Stimulated activated CD4-positive, alpha-beta T cell treated with anti-CD3 and anti-CD28 coated beads, Interleukin-15, amount 100 ng/mL, for 24 hours (primary cell): ENCODE measurements at regions not wholly inside any gene's neighbourhood (a gene's known extent, or its start where the extent isn't known, plus 50 kb on each side); places are given as distances from the start of the nearest gene placed in this dataset.

Experiments used
- DNase-seq: peaks from one replicate; pipeline ENCODE4 v3.0.0-alpha.2; 2020

GRCh38 chr6:165229216-165229615, 80.2 kb downstream of the C6orf118 start:
- no peak for DNase-seq

DNA sequence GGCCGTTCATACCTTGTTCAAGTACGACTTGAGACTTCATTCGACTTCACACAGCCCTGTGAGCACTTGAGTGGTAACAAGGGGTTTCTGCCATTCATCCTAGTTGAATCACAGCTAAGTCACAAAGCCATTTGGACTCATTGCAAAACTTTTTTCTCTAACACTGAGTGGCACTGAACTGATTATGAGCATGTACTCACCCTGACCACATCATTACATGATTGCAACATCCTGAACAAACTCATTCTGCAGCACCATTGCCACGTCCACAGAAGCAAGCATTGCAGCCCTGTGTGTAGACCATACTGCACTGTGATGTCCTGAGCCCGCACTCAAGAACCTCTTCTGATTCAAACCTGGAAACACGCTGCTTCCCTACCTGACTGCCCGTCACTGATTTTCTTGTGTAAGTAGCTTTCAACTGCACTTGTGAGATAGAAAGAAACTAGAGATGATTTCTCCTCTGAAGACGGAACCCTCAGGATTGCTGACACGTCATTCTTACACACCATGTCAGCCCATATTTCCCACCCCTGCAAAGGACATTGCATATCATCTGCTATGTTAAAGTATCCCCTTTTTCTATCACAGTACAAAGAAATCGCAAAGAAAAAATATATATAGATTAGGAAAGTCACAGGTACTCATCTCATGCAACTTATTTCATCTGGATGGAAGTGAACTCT, 81.6 kb downstream of the C6orf118 start:
- DNase-seq, result no peak

DNA sequence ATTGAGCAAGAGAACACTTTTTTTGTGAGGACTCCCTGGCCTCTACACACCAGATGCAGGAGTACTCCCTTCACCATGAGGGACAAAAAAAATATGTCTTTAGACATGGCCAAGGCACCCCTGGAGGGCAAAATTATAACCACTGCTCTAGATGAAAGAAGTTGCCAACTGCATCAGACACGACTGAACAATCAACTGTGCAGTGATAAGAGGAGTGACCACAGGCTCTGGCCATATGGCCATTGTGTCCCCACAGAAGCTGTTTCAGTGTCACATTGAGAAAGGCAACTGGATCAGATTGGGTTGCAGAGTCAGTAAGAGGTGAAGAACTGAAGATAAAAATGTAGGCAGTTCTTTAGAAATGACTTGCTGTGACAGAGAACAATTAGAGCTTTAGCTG, 85.7 kb downstream of the C6orf118 start:
- no peak for DNase-seq

DNA sequence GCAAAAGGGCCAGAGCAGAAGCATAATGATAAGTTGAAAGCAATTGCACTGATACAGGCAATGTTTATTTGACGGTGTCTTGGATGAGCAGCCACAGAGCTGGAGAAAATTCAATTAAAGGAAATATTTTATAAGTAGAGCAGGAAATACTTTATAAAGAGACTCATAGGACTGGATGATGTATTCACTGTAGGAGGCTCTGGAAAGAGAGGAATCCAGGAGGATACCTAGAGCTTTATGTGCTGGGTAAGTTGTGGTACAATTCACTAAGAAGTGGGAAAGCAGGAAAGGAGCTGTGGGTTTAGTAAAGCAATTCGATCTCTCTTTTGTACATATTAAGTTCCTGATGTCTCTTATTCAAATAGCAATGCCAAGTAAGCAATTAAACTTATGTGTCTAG, 86.3 kb downstream of the C6orf118 start:
- no peak for DNase-seq

GRCh38 chr6:165222315-165223025, 86.9 kb downstream of the C6orf118 start:
- DNase-seq, result no peak

DNA sequence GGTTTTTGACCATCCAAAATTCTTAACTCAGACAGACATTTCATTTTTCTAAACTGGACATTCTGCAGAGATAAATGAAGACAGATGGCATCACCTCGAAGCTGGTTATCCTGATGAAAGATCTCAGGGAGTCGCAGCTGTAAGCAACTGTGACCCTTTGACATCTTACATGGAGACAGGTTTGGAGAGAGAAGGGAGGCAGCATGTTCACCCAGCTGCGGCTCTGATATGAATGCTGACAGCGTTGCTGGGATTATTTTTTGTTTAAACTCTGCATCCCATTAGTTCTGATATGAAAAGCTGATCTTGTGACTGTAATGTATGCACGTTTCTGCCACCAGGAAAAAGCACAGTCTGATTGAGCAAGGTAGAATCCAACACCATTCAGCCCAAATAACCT, 89.4 kb downstream of the C6orf118 start:
- no peak for DNase-seq

- DNase-seq, result no peak
Measured at GRCh38 chr6:165219629-165220028, 89.8 kb downstream of the C6orf118 start.

GRCh38 chr6:165218829-165219228, 90.6 kb downstream of the C6orf118 start:
- DNase-seq, result no peak

GRCh38 chr6:165206798-165207197, 102.6 kb downstream of the C6orf118 start:
- no peak for DNase-seq

GRCh38 chr6:165205632-165206031, 103.8 kb downstream of the C6orf118 start:
- no peak for DNase-seq

- no peak for DNase-seq
Measured at GRCh38 chr6:165204807-165205545, 104.4 kb downstream of the C6orf118 start.

DNA sequence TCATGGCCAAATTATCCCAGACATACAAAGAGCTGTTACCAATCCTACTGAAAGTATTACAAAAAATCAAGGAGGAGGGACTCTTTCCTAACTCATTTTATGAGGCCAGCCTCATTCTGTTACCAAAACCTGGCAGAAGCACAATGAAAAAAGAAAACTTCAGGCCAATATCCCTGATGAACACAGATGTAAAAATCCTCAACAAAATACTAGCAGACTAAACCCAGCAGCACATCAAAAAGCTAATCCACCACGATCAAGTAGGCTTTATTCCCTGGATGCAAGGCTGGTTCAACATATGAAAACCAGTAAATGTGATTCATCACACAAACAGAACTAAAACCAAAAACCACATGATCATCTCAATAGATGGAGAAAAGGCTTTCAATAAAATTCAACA, 109.2 kb downstream of the C6orf118 start:
- DNase-seq, result no peak

DNA sequence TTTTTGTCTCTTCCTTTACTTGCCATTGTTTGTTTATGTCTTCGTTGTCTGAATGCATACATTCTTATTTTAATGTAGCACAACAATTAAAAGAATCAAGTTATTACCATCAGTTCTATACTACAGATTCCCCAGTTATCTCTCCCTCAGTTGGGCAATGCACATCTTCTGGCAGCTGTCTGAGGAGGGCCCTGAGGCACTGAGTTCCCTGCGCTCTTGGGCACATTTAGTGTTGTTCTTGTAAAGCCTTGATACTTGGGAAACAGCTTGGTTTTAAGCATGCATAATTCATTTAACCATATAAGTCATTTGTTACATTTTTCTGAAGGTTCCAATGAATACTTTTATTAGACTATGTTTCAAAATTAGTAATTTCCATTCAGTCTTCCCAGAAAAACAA, 117.9 kb downstream of the C6orf118 start:
- DNase-seq, result no peak

GRCh38 chr6:165186441-165187205, 122.8 kb downstream of the C6orf118 start:
- DNase-seq, result no peak

DNA sequence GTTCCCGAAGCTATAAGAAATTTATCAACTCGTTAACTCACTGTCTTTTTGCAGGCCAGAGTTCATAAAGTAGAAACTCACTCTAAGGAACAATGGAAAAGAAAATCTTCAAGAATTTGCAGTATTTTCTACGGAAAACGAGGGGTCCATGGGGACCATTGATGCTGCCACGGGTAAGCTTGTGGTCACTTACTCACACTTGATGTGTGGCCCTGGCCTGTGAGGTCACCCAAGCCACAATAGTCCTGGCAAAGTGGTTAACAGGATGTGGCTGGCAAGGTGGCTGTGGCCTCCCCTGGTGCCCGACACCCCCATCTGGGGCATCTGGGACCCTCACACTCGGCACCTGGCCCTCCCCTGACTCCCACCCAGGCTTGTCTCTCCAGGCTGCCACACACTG, 123.4 kb downstream of the C6orf118 start:
- DNase-seq, result no peak

DNA sequence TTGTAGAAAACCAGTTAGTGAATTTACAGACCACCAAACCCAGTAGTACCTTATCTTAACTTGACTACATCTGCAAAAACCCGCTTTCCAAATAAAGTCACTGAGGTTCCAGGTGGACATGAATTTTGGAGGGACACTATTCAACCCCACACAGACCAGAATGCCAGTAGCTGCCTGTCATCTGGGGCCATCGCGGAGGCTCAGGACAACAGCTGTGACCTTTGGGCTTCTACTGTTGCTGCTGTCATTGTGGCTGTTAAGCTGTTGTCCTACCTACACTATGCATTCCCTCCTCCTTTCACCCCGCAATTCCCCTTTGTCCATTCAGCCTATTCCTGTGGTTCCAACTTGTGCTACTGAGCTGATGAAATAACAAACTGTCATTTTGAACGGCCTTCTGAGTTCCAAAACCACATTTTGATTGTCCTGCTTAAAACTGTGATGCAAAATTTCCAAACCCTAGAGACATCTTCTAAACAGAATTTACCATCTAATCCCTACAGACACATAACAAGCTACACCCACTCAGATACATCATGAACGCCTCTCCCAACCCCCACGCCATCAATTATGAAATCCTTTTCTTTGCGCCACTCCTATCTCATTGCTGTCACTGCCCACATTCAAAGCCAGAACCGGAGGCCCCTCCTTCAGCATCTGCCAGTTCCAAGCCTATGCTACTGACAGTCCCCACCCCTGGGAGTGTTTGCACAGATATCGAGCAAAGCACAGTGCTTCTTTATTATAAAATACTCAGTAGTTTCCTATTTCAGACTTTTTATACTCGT, 125.0 kb downstream of the C6orf118 start:
- no peak for DNase-seq

DNA sequence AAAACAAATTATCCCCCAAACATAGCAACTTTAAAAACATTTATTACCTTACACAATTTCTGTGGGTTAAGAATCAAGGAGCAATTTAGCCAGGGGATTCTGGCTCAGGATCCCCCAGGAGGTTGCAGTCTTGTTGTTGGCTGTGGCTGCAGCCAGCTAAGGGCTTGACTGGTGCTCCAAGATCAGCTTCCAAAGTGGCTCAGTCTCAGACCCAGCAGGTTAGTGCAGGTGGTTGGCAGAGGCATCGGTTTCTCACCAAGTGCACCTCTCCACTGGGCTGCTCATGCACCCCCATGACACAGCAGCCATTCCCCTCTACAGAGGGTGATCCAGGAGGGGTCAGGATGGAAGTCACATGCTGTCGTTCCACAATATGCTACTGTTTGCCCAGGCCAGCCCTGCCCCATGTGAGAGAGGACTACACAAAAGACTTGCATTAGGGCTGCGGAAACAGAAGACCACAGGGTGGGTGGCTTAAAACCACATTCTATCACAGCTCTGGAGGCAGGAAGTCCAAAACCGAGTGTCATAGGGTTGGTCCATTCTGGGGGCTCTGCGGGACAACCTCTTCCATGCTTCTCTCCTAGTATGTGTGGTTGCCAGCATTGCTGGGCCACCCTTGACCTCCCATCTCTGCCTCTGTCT, 125.8 kb downstream of the C6orf118 start:
- no peak for DNase-seq

GRCh38 chr6:165183071-165183470, 126.3 kb downstream of the C6orf118 start:
- no peak for DNase-seq

GRCh38 chr6:165181951-165182414, 127.4 kb downstream of the C6orf118 start:
- no peak for DNase-seq

DNA sequence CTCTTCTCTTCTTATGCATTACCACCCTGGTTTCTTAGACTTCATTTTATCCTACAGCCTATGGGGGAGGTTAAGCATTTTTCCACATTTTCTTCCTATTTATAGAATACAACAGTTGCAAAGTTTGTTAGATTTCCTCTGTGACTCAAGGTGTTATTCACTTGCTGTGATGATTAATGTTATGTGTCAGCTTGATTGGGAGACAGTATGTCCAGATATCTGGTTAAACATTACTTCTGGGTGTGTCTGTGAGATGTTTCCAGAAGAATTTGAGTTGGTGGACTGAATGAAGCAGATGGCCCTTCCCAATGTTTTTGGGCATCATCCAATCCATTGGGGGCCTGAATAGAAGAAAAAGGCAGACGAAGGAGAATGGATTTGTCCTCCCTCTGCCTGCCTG, 131.3 kb downstream of the C6orf118 start:
- DNase-seq, result no peak

DNA sequence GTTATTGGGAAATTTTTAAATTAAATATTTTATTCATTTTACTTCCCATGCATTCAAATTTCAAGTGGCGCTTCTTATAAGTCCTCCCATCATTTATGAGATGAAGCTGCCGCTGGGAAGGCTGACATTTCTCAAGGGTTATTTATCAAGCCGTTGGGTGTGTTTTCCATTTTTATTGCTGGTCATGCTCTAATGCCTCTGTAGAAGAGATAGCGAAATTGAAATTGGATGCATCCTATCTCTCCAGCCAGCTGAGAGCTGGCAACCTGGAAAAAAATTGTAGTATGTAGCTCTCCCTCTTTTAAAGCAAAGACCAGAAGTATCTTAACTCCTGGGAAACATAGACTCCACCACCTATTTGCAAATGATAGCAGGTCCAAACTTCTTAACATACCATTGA, 135.9 kb downstream of the C6orf118 start:
- no peak for DNase-seq

DNA sequence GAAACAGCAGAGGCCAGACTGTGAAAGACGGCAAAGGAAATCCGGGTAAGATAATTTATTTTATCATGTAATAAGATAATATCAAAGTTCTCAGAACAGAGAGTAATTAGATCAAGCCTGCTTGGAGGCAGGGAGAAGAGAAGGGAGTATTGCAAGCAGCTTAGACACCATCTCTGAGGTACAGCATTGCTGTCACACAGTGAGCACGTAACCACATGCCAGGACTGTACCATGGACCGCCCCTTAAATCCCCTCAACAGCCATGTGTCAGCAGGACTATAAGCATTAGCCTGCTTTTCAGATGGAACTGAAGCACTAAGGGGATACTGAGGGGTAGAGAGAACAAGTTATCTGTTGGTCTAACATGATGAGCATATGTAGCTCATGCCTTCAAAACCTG, 141.5 kb downstream of the C6orf118 start:
- no peak for DNase-seq
